ENCODE measurements at regions not wholly inside any gene's neighbourhood (a gene's known extent, or its start where the extent isn't known, plus 50 kb on each side); places are given as distances from the start of the nearest gene placed in this dataset.

- ChIA-PET POLR2A (no interaction called here), CTCF (no interaction called here)
- H3K27ac ChIP-seq (ENCODE audit: low read length in 2 of 2): no peak overlapping the region
- Mint-ChIP-seq H3K9me3 (ENCODE audit: insufficient read depth) (no peaks in the 10 kb centered on the region), H3K27ac (no peak overlapping the region), H3K27me3 (no peaks in the 10 kb centered on the region), H3K4me3 (no peak overlapping the region), H3K4me1 (no peaks in the 10 kb centered on the region)
- H3K9me3 ChIP-seq (ENCODE audit: control extremely low read depth in 1 of 3, control insufficient read depth in 2 of 3, insufficient read depth in 1 of 3, low read length in 2 of 3): no peaks in the 10 kb centered on the region
- H3K4me2 ChIP-seq (replicated peaks; ENCODE audit: low read depth, low read length, poor library complexity, severe bottlenecking): no peak overlapping the region
- no peak overlapping the region for H3K4me3 ChIP-seq (ENCODE audit: control extremely low read depth in 1 of 5, extremely low read depth in 1 of 5, insufficient read depth in 1 of 5, low read depth in 2 of 5, low read length in 4 of 5)
- no peak for TF ChIP-seq CTCF (IDR thresholded peaks at IDR 0.05)
- no peak for TF ChIP-seq EZH2 (IDR thresholded peaks at IDR 0.05; ENCODE audit: borderline replicate concordance, insufficient read depth, low read depth, low read length, poor library complexity, severe bottlenecking)
- 93% methylated on average over 7 of the region's 7 CpGs for WGBS (ENCODE audit: insufficient coverage)
- no peaks in the 10 kb centered on the region for H4K20me1 ChIP-seq (ENCODE audit: control insufficient read depth, insufficient read depth, low read length, poor library complexity, severe bottlenecking)
- intact Hi-C loops (cut with micrococcal nuclease): no loop called here
- H3K79me2 ChIP-seq (ENCODE audit: control insufficient read depth, insufficient read depth, low read length): no peaks in the 10 kb centered on the region
- H3K36me3 ChIP-seq (replicated peaks in 1 of 2; ENCODE audit: control extremely low read depth in 1 of 2, control insufficient read depth in 1 of 2, extremely low read depth in 1 of 2, insufficient read depth in 2 of 2, low read length in 1 of 2): no peaks in the 10 kb centered on the region
- DNase-seq (no peak), ATAC-seq (ENCODE audit: low read depth) (no peak)
- H3K4me1 ChIP-seq (ENCODE audit: control insufficient read depth in 2 of 2, insufficient read depth in 2 of 2, low read length in 2 of 2): no peaks in the 10 kb centered on the region
- H2AFZ ChIP-seq (ENCODE audit: insufficient read depth, low read depth, low read length, poor library complexity, severe bottlenecking): no peak overlapping the region
- H3K9ac ChIP-seq (ENCODE audit: low read length): no peak overlapping the region
- no peaks in the 10 kb centered on the region for H3K27me3 ChIP-seq (replicated peaks in 1 of 4; ENCODE audit: control extremely low read depth in 1 of 4, control insufficient read depth in 3 of 4, insufficient read depth in 4 of 4, low read length in 3 of 4)
These were observed 146.5 kb downstream of the URI1 start for GRCh38 chr19:30088567-30088966.

- no peaks in the 10 kb centered on the region for H3K27me3 Mint-ChIP-seq
These were observed 147.1 kb downstream of the URI1 start for GRCh38 chr19:30089086-30089665.

More at GRCh38 chr19:30089086-30089665, 147.1 kb downstream of the URI1 start:
- Histone ChIP-seq H3K4me3 (ENCODE audit: control extremely low read depth in 1 of 5, extremely low read depth in 1 of 5, insufficient read depth in 1 of 5, low read depth in 2 of 5, low read length in 4 of 5) (no peak overlapping the region), H2AFZ (ENCODE audit: insufficient read depth, low read depth, low read length, poor library complexity, severe bottlenecking) (no peak overlapping the region), H3K4me2 (replicated peaks; ENCODE audit: low read depth, low read length, poor library complexity, severe bottlenecking) (no peak overlapping the region), H3K36me3 (replicated peaks in 1 of 2; ENCODE audit: control extremely low read depth in 1 of 2, control insufficient read depth in 1 of 2, extremely low read depth in 1 of 2, insufficient read depth in 2 of 2, low read length in 1 of 2) (no peaks in the 10 kb centered on the region), H3K4me1 (ENCODE audit: control insufficient read depth in 2 of 2, insufficient read depth in 2 of 2, low read length in 2 of 2) (no peaks in the 10 kb centered on the region), H3K27ac (ENCODE audit: low read length in 2 of 2) (no peak overlapping the region), H3K79me2 (ENCODE audit: control insufficient read depth, insufficient read depth, low read length) (no peaks in the 10 kb centered on the region), H3K27me3 (replicated peaks in 1 of 4; ENCODE audit: control extremely low read depth in 1 of 4, control insufficient read depth in 3 of 4, insufficient read depth in 4 of 4, low read length in 3 of 4) (no peaks in the 10 kb centered on the region), H4K20me1 (ENCODE audit: control insufficient read depth, insufficient read depth, low read length, poor library complexity, severe bottlenecking) (no peaks in the 10 kb centered on the region), H3K9me3 (ENCODE audit: control extremely low read depth in 1 of 3, control insufficient read depth in 2 of 3, insufficient read depth in 1 of 3, low read length in 2 of 3) (no peaks in the 10 kb centered on the region), H3K9ac (ENCODE audit: low read length) (no peak overlapping the region)
- intact Hi-C loops (cut with micrococcal nuclease): no loop called here
- ATAC-seq (ENCODE audit: low read depth): no peak
- no peak for DNase-seq
- Mint-ChIP-seq H3K4me1 (no peaks in the 10 kb centered on the region), H3K4me3 (no peak overlapping the region), H3K9me3 (ENCODE audit: insufficient read depth) (no peaks in the 10 kb centered on the region), H3K27ac (no peak overlapping the region)
- WGBS (ENCODE audit: insufficient coverage): 93% methylated on average over 20 of the region's 20 CpGs
- ChIA-PET POLR2A (interaction anchor here (0.6 kb wide), 1 partner anchor 116 kb away, joined by 4 read pairs; no protein-coding TSS in a partner anchor), CTCF (no interaction called here)
- no peak for TF ChIP-seq CTCF (IDR thresholded peaks at IDR 0.05)
- no peak for TF ChIP-seq EZH2 (IDR thresholded peaks at IDR 0.05; ENCODE audit: borderline replicate concordance, insufficient read depth, low read depth, low read length, poor library complexity, severe bottlenecking)
